GM12878 (cell line): ENCODE measurements at regions not wholly inside any gene's neighbourhood (a gene's known extent, or its start where the extent isn't known, plus 50 kb on each side); places are given as distances from the start of the nearest gene placed in this dataset.
A peak's percentile ranks its signal among the peaks of the same experiment; 100 is the strongest.

Experiments used
- ATAC-seq: fragments of 200-7000 bp; cut with Tn5 transposase; 3 replicates; pipeline ENCODE4 v1.9.1; 2020; ENCODE audit warnings: mild to moderate bottlenecking, moderate library complexity
- BruUV-seq: library from RNA; stranded (reverse); fragments of 400-500 nt; replicated peaks from 2 replicates; lab custom pipeline; 2021; lab: Mats Ljungman, UMichigan
- CTCF ChIA-PET: fragments of 300-600 bp; sonication (Branson Sonifier 250); formaldehyde crosslinking; extraction: SDS; loops from one replicate; lab custom pipeline; 2021; ENCODE audit warnings: inconsistent platforms; lab: Yijun Ruan, JAX
- POLR2A ChIA-PET: fragments of 350-600 bp; formaldehyde crosslinking; extraction: SDS; loops from one replicate; lab custom pipeline; 2021; ENCODE audit warnings: inconsistent platforms; lab: Charles Lee
- RAD21 ChIA-PET: fragments of 300-600 bp; sonication (Branson Sonifier 250); formaldehyde crosslinking; loops from one replicate; lab custom pipeline; 2023; ENCODE audit warnings: antibody characterized with exemption; ENCODE audit not compliant: unreplicated experiment; lab: Charles Lee
- SMC1A ChIA-PET: fragments of 300-600 bp; sonication (Branson Sonifier 250); formaldehyde crosslinking; loops from one replicate; lab custom pipeline; 2023; ENCODE audit not compliant: unreplicated experiment, uncharacterized antibody; lab: Charles Lee
- DNase-seq: peaks from one replicate; pipeline ENCODE4 v3.0.0-alpha.2; 2011; ENCODE audit warnings: low read depth, low spot score
- FAIRE-seq: peaks from 3 replicates; lab custom pipeline; 2011; peaks lifted over from hg19 to GRCh38; lab: Jason Lieb, UNC
- H2AFZ ChIP-seq: 2 replicates; pipeline ENCODE4 v1.6.0; 2011; ENCODE audit warnings: low read depth, low read length, control low read depth; ENCODE audit not compliant: control insufficient read depth
- H3K27ac ChIP-seq: 2 replicates; pipeline ENCODE4 v1.5.1; 2011; ENCODE audit warnings: control low read depth; ENCODE audit not compliant: control insufficient read depth, insufficient read depth
- H3K27me3 ChIP-seq, 2 experiments: replicated peaks in 1 of 2; 2 replicates each; pipeline versions ENCODE4 v1.6.0 to v1.6.1; 2011; ENCODE audit warnings: low read length in 1 of 2; ENCODE audit not compliant: control insufficient read depth in 2 of 2, insufficient read depth in 2 of 2
- H3K36me3 ChIP-seq, 2 experiments: 2 replicates each; pipeline ENCODE4 v1.5.1; 2011; ENCODE audit warnings: low read length in 1 of 2; ENCODE audit not compliant: control insufficient read depth in 2 of 2, insufficient read depth in 2 of 2
- H3K4me1 ChIP-seq: 2 replicates; pipeline ENCODE4 v1.6.1; 2011; ENCODE audit warnings: mild to moderate bottlenecking, low read length, moderate library complexity, mixed read lengths; ENCODE audit not compliant: control insufficient read depth, insufficient read depth
- H3K4me2 ChIP-seq: 2 replicates; pipeline ENCODE4 v1.6.0; 2011; ENCODE audit warnings: control low read depth; ENCODE audit not compliant: control insufficient read depth, insufficient read depth
- H3K4me3 ChIP-seq: fragments of 200-600 bp; sonication (generic); 2 replicates; pipeline ENCODE4 v1.5.1; 2016
- H3K79me2 ChIP-seq: 2 replicates; pipeline ENCODE4 v1.6.0; 2011; ENCODE audit warnings: low read length; ENCODE audit not compliant: control insufficient read depth, insufficient read depth
- H3K9ac ChIP-seq: 2 replicates; pipeline ENCODE4 v1.8.0; 2011; ENCODE audit warnings: low read length, control low read depth, mixed read lengths; ENCODE audit not compliant: control insufficient read depth, insufficient read depth
- H3K9me3 ChIP-seq: replicated peaks from 3 replicates; pipeline ENCODE4 v1.5.1; 2011; ENCODE audit warnings: mild to moderate bottlenecking, low read length; ENCODE audit not compliant: control insufficient read depth, insufficient read depth
- H4K20me1 ChIP-seq: 2 replicates; pipeline ENCODE4 v1.6.0; 2011; ENCODE audit not compliant: control insufficient read depth, insufficient read depth
- BCL11A ChIP-seq: IDR thresholded peaks from 2 replicates; pipeline ENCODE4 v1.6.1; 2011; ENCODE audit warnings: low read depth, low read length
- CEBPB ChIP-seq, 2 experiments: fragments of 150-350 bp in 1 of 2; IDR thresholded peaks; 2 replicates each; pipeline ENCODE4 v1.6.1; 2012 to 2014; ENCODE audit warnings: low read depth in 2 of 2, low read length in 2 of 2, borderline replicate concordance in 1 of 2, inconsistent platforms in 1 of 2
- CTCF ChIP-seq, 3 experiments: IDR thresholded peaks in 2 of 3; conservative IDR thresholded peaks in 1 of 3; 2 replicates each; pipeline ENCODE4 v1.5.1; 2011; ENCODE audit warnings: low read depth in 3 of 3, low read length in 3 of 3, mild to moderate bottlenecking in 3 of 3, control low read depth in 2 of 3, moderate library complexity in 2 of 3, inconsistent platforms in 1 of 3, mixed read lengths in 1 of 3; ENCODE audit not compliant: control insufficient read depth in 2 of 3, insufficient read depth in 1 of 3; ENCODE audit errors: extremely low read depth in 1 of 3
- DPF2 ChIP-seq: fragments of 450-650 bp; IDR thresholded peaks from 2 replicates; pipeline ENCODE4 v1.6.1; 2017; ENCODE audit warnings: mild to moderate bottlenecking
- E2F8 ChIP-seq: fragments of 450-650 bp; IDR thresholded peaks from 2 replicates; pipeline ENCODE4 v1.6.1; 2018; ENCODE audit warnings: mild to moderate bottlenecking, low read depth, moderate library complexity; ENCODE audit not compliant: partially characterized antibody
- FOXK2 ChIP-seq: fragments of 450-650 bp; IDR thresholded peaks from 2 replicates; pipeline ENCODE4 v1.6.1; 2017; ENCODE audit warnings: mild to moderate bottlenecking, moderate library complexity
- JUNB ChIP-seq: IDR thresholded peaks from 2 replicates; pipeline ENCODE4 v1.6.1; 2016; ENCODE audit warnings: antibody characterized with exemption, mild to moderate bottlenecking
- NR2F1 ChIP-seq: fragments of 450-650 bp; conservative IDR thresholded peaks from 2 replicates; pipeline ENCODE4 v1.6.1; 2017; ENCODE audit warnings: mild to moderate bottlenecking
- PKNOX1 ChIP-seq: fragments of 450-650 bp; IDR thresholded peaks from 2 replicates; pipeline ENCODE4 v1.6.1; 2016; ENCODE audit warnings: mild to moderate bottlenecking
- RFX5 ChIP-seq: IDR thresholded peaks from 2 replicates; pipeline ENCODE4 v1.6.1; 2011; ENCODE audit warnings: low read depth, low read length, improper control_type of control experiment
- STAT3 ChIP-seq: IDR thresholded peaks from 2 replicates; pipeline ENCODE4 v1.6.1; 2011; ENCODE audit warnings: low read depth, low read length, improper control_type of control experiment
- TARDBP ChIP-seq: IDR thresholded peaks from 2 replicates; pipeline ENCODE4 v1.6.1; 2016; ENCODE audit warnings: borderline replicate concordance
- ZNF24 ChIP-seq: fragments of 450-650 bp; IDR thresholded peaks from 2 replicates; pipeline ENCODE4 v1.6.1; 2017; ENCODE audit warnings: antibody characterized with exemption, mild to moderate bottlenecking
- ZSCAN29 ChIP-seq: fragments of 450-650 bp; IDR thresholded peaks from 2 replicates; pipeline ENCODE4 v1.6.1; 2017; ENCODE audit warnings: mild to moderate bottlenecking, moderate library complexity
- WGBS: methylation state at CpG from one replicate; pipeline ENCODE4 v1.1.6; 2016; ENCODE audit warnings: low lambda C conversion rate; ENCODE audit not compliant: insufficient replicate concordance, insufficient coverage; ENCODE audit errors: missing lambda C conversion rate; 5-methylcytosine and 5-hydroxymethylcytosine counted together
- in situ Hi-C: fragments of 300-500 bp; cut with MboI; formaldehyde crosslinking; loops from 9 replicates; pipeline ENCODE4 v1.14.3; 2018; ENCODE audit warnings: mixed read lengths
- intact Hi-C: fragments of 100-400 bp; cut with micrococcal nuclease; formaldehyde crosslinking; loops from one replicate; pipeline ENCODE4 v1.14.2; 2022; ENCODE audit not compliant: unreplicated experiment
- TF ChIP-seq, protein P1 (sequence below): fragments of 450-650 bp; IDR thresholded peaks from 2 replicates; pipeline ENCODE4 v1.6.1; 2017; ENCODE audit warnings: borderline replicate concordance

GRCh38 chr2:183543222-183543621, 419.0 kb downstream of the NUP35 start:
- TF ChIP-seq PKNOX1 (no peak), NR2F1 (no peak), RFX5 (no peak), ZSCAN29 (no peak), BCL11A (no peak), CTCF (IDR thresholded peaks at IDR 0.05 in 2 of 3, conservative IDR thresholded peaks at IDR 0.05 in 1 of 3; ENCODE audit: control insufficient read depth in 2 of 3, extremely low read depth in 1 of 3, insufficient read depth in 1 of 3, low read depth in 3 of 3, low read length in 3 of 3) (no peak), FOXK2 (no peak), TARDBP (no peak), DPF2 (no peak), JUNB (no peak), E2F8 (no peak), ZNF24 (no peak), STAT3 (no peak), CEBPB (IDR thresholded peaks at IDR 0.05; ENCODE audit: borderline replicate concordance in 1 of 2, low read depth in 2 of 2, low read length in 2 of 2) (no peak)
- TF ChIP-seq, protein P1, sequence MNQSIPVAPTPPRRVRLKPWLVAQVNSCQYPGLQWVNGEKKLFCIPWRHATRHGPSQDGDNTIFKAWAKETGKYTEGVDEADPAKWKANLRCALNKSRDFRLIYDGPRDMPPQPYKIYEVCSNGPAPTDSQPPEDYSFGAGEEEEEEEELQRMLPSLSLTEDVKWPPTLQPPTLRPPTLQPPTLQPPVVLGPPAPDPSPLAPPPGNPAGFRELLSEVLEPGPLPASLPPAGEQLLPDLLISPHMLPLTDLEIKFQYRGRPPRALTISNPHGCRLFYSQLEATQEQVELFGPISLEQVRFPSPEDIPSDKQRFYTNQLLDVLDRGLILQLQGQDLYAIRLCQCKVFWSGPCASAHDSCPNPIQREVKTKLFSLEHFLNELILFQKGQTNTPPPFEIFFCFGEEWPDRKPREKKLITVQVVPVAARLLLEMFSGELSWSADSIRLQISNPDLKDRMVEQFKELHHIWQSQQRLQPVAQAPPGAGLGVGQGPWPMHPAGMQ = no peak
- Histone ChIP-seq H3K4me1 (peaks cover 6% of the 10 kb centered on the region), H3K4me2 (peak overlapping the region; percentile 33; the same call in 1 of the 2 replicates), H3K4me3 (no peak overlapping the region), H3K9ac (no peak overlapping the region), H3K27ac (no peak overlapping the region), H2AFZ (peak overlapping the region; percentile 69), H3K9me3 (no peaks in the 10 kb centered on the region), H3K79me2 (no peaks in the 10 kb centered on the region), H3K27me3 (no peaks in the 10 kb centered on the region; a peak in 1 of 4 replicates), H4K20me1 (no peaks in the 10 kb centered on the region), H3K36me3 (no peaks in the 10 kb centered on the region)
- WGBS = 49% methylated on average over 5 of the region's 5 CpGs
- no peak for DNase-seq
- ATAC-seq = peak; percentile 33
- ChIA-PET RAD21 (interaction anchor here (0.9 to 1.0 kb wide), 2 partner anchors 11 to 20 kb away, joined by 3 read pairs; no protein-coding TSS in a partner anchor), SMC1A (interaction anchor here (1.1 to 1.9 kb wide), 2 partner anchors 11 to 197 kb away, joined by 3 to 12 read pairs; no protein-coding TSS in a partner anchor), POLR2A (no interaction called here), CTCF (no interaction called here)
- intact Hi-C loops = no loop called here
- BruUV-seq = no TSS peak
- in situ Hi-C loops = no loop called here
- FAIRE-seq = no peak
